NCI-H345 treated with DMSO at 0.1 percent for 48 hours (cell line): ENCODE measurements at regions not wholly inside any gene's neighbourhood (a gene's known extent, or its start where the extent isn't known, plus 50 kb on each side); places are given as distances from the start of the nearest gene placed in this dataset.

Source experiments
- DNase-seq: peaks from one replicate; lab custom pipeline; 2025; ENCODE audit not compliant: unreplicated experiment; lab: John Stamatoyannopoulos, UW

GRCh38 chr5:168011096-168011495 is 280.3 kb upstream of the WWC1 start:
- DNase-seq: no peak

GRCh38 chr5:168012006-168012405 is 279.4 kb upstream of the WWC1 start:
- no peak for DNase-seq

GRCh38 chr5:168013546-168013945 is 277.9 kb upstream of the WWC1 start:
- no peak for DNase-seq

GRCh38 chr5:168014433-168015123 is 276.9 kb upstream of the WWC1 start:
- no peak for DNase-seq

GRCh38 chr5:168015506-168015905 is 275.9 kb upstream of the WWC1 start:
- no peak for DNase-seq

- no peak for DNase-seq
Observed at GRCh38 chr5:168017313-168017712, 274.1 kb upstream of the WWC1 start.

- no peak for DNase-seq
Observed at GRCh38 chr5:168019143-168019542, 272.3 kb upstream of the WWC1 start.

- DNase-seq: no peak
Observed at GRCh38 chr5:168020542-168021294, 270.7 kb upstream of the WWC1 start.

- no peak for DNase-seq
Observed at GRCh38 chr5:168022446-168023169, 268.8 kb upstream of the WWC1 start.

GRCh38 chr5:168023191-168023590 is 268.3 kb upstream of the WWC1 start:
- DNase-seq: no peak

- DNase-seq: no peak
Observed at GRCh38 chr5:168024306-168024705, 267.1 kb upstream of the WWC1 start.

- DNase-seq: no peak
Observed at GRCh38 chr5:168027007-168027406, 264.4 kb upstream of the WWC1 start.

GRCh38 chr5:168030912-168031311 is 260.5 kb upstream of the WWC1 start:
- no peak for DNase-seq

- DNase-seq: no peak
Observed at GRCh38 chr5:168031614-168032013, 259.8 kb upstream of the WWC1 start.

- no peak for DNase-seq
Observed at GRCh38 chr5:168039039-168039438, 252.4 kb upstream of the WWC1 start.

GRCh38 chr5:168039566-168040248 is 251.7 kb upstream of the WWC1 start:
- DNase-seq: no peak

- no peak for DNase-seq
Observed at GRCh38 chr5:168041583-168041982, 249.9 kb upstream of the WWC1 start.

- no peak for DNase-seq
Observed at GRCh38 chr5:168042284-168043068, 249.0 kb upstream of the WWC1 start.

- no peak for DNase-seq
Observed at GRCh38 chr5:168046163-168046562, 245.3 kb upstream of the WWC1 start.

- peak; percentile 13 for DNase-seq
Observed at GRCh38 chr5:168047043-168047668, 244.3 kb upstream of the WWC1 start.
